Liver (tissue), 8 donors: ENCODE measurements at regions not wholly inside any gene's neighbourhood (a gene's known extent, or its start where the extent isn't known, plus 50 kb on each side); places are given as distances from the start of the nearest gene placed in this dataset.

Source experiments
- DNase-seq: peaks from one replicate; pipeline ENCODE4 v3.0.0-alpha.2; 2017; ENCODE audit warnings: low spot score
- H3K27ac ChIP-seq, 2 donors: one replicate each; pipeline ENCODE4 v1.7.0; 2013; ENCODE audit warnings: inconsistent platforms in 2 of 2, low read length in 2 of 2, control low read depth in 1 of 2, low read depth in 1 of 2, mild to moderate bottlenecking in 1 of 2
- H3K27me3 ChIP-seq, 4 donors: one replicate each; pipeline versions ENCODE4 v1.6.1 to v1.7.0; 2013; ENCODE audit warnings: low read length in 3 of 4, inconsistent platforms in 1 of 4, mild to moderate bottlenecking in 1 of 4, moderate library complexity in 1 of 4; ENCODE audit not compliant: control insufficient read depth in 4 of 4, insufficient read depth in 4 of 4
- H3K36me3 ChIP-seq, 4 donors: one replicate each; pipeline versions ENCODE4 v1.6.1 to v1.7.0; 2013; ENCODE audit warnings: low read length in 3 of 4, mild to moderate bottlenecking in 3 of 4, low read depth in 1 of 4, moderate library complexity in 1 of 4; ENCODE audit not compliant: control insufficient read depth in 4 of 4, insufficient read depth in 3 of 4
- H3K4me1 ChIP-seq, 4 donors: one replicate each; pipeline versions ENCODE4 v1.6.1 to v1.7.0; 2013; ENCODE audit warnings: low read length in 3 of 4, mild to moderate bottlenecking in 3 of 4, moderate library complexity in 1 of 4; ENCODE audit not compliant: control insufficient read depth in 4 of 4, insufficient read depth in 4 of 4
- H3K4me3 ChIP-seq, 3 donors: one replicate each; pipeline versions ENCODE4 v1.6.1 to v1.7.0; 2013; ENCODE audit warnings: low read length in 3 of 3, control low read depth in 1 of 3, low read depth in 1 of 3, mild to moderate bottlenecking in 1 of 3
- H3K9ac ChIP-seq, 2 donors: one replicate each; pipeline ENCODE4 v1.7.0; 2013; ENCODE audit warnings: low read length in 2 of 2, mild to moderate bottlenecking in 2 of 2, moderate library complexity in 2 of 2, control low read depth in 1 of 2, low read depth in 1 of 2
- H3K9me3 ChIP-seq, 4 donors: one replicate each; pipeline versions ENCODE4 v1.6.1 to v1.7.0; 2013; ENCODE audit warnings: low read length in 3 of 4; ENCODE audit not compliant: control insufficient read depth in 4 of 4
- EGR1 ChIP-seq, 2 donors: IDR thresholded peaks; 2 replicates each; pipeline ENCODE4 v1.6.1; 2016 to 2018; ENCODE audit warnings: antibody characterized with exemption in 2 of 2, low read depth in 2 of 2
- FOXA1 ChIP-seq: IDR thresholded peaks from 2 replicates; pipeline ENCODE4 v1.6.1; 2016; ENCODE audit warnings: antibody characterized with exemption
- GABPA ChIP-seq, 2 donors: IDR thresholded peaks in 1 of 2; conservative IDR thresholded peaks in 1 of 2; 2 replicates each; pipeline ENCODE4 v1.6.1; 2016; ENCODE audit warnings: antibody characterized with exemption in 2 of 2, mild to moderate bottlenecking in 1 of 2, moderate library complexity in 1 of 2
- HNF4A ChIP-seq, 2 donors: conservative IDR thresholded peaks; 2 replicates each; pipeline ENCODE4 v1.6.1; 2016; ENCODE audit warnings: antibody characterized with exemption in 2 of 2, mild to moderate bottlenecking in 2 of 2
- HNF4G ChIP-seq: IDR thresholded peaks from 2 replicates; pipeline ENCODE4 v1.6.1; 2016; ENCODE audit warnings: antibody characterized with exemption
- NR2F2 ChIP-seq: IDR thresholded peaks from 2 replicates; pipeline ENCODE4 v1.6.1; 2016; ENCODE audit warnings: antibody characterized with exemption
- RAD21 ChIP-seq, 2 donors: IDR thresholded peaks; 2 replicates each; pipeline ENCODE4 v1.6.1; 2016; ENCODE audit warnings: antibody characterized with exemption in 2 of 2, mild to moderate bottlenecking in 2 of 2
- RXRA ChIP-seq, 2 donors: IDR thresholded peaks; 2 replicates each; pipeline ENCODE4 v1.6.1; 2017 to 2018; ENCODE audit warnings: antibody characterized with exemption in 2 of 2, mild to moderate bottlenecking in 1 of 2
- SP1 ChIP-seq: IDR thresholded peaks from 2 replicates; pipeline ENCODE4 v1.6.1; 2018; ENCODE audit warnings: antibody characterized with exemption, mild to moderate bottlenecking
- TAF1 ChIP-seq: conservative IDR thresholded peaks from 2 replicates; pipeline ENCODE4 v1.6.1; 2016; ENCODE audit warnings: antibody characterized with exemption, mild to moderate bottlenecking
- YY1 ChIP-seq: IDR thresholded peaks from 2 replicates; pipeline ENCODE4 v1.6.1; 2016; ENCODE audit warnings: antibody characterized with exemption, mild to moderate bottlenecking
- WGBS: extraction: QIAGEN DNeasy Blood & Tissue Kit; methylation state at CpG from one replicate; pipeline ENCODE4 v1.1.7; 2013; 5-methylcytosine and 5-hydroxymethylcytosine counted together
- TF ChIP-seq, protein P1 (sequence below): IDR thresholded peaks from 2 replicates; pipeline ENCODE4 v1.6.1; 2016; ENCODE audit warnings: antibody characterized with exemption
- TF ChIP-seq, protein P2 (sequence below): fragments of 150-350 bp; IDR thresholded peaks from 2 replicates; pipeline ENCODE4 v1.5.1; 2017; ENCODE audit warnings: improper control_type of control experiment, low read depth, low read length; ENCODE audit not compliant: missing input control
- TF ChIP-seq, protein P3 (sequence below): IDR thresholded peaks from 2 replicates; pipeline ENCODE4 v1.6.1; 2016; ENCODE audit warnings: antibody characterized with exemption, mild to moderate bottlenecking
- TF ChIP-seq, protein P4 (sequence below): IDR thresholded peaks from 2 replicates; pipeline ENCODE4 v1.6.1; 2016; ENCODE audit warnings: antibody characterized with exemption
- donor health status: healthy.
- donor health status: healthy.
- donor health status: healthy.
- donor health status: healthy.
- donor health status: healthy.

DNA sequence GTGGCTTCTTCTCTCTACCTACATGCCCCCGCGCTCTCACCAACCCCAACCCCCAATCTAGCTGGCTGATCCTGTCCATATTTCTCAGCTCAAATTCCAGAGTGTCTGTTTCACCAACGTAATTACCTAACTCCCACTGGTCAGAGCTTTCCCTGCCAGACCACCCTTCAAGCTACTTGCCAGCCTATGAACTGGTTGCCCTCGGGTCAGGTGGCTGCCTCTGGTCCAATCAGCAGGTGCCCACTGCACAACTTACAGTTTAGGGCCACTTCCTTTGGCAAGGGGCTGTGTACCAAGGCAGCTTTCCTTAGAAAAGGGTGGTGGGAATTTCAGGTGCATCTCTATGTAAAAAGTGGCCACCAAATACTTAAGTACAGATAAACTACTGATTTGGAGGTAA, 92.2 kb upstream of the SLC30A5 start:
- no peaks in the 10 kb centered on the region for H3K9me3 ChIP-seq
- 96% methylated on average over 4 of the region's 4 CpGs for whole genome bisulfite sequencing
- no peaks in the 10 kb centered on the region for H3K36me3 ChIP-seq
- H3K4me3 ChIP-seq: no peak overlapping the region
- no peak for TF ChIP-seq HNF4A (conservative IDR thresholded peaks at IDR 0.05)
- TF ChIP-seq RAD21 (IDR thresholded peaks at IDR 0.05): no peak
- TF ChIP-seq, protein P1, sequence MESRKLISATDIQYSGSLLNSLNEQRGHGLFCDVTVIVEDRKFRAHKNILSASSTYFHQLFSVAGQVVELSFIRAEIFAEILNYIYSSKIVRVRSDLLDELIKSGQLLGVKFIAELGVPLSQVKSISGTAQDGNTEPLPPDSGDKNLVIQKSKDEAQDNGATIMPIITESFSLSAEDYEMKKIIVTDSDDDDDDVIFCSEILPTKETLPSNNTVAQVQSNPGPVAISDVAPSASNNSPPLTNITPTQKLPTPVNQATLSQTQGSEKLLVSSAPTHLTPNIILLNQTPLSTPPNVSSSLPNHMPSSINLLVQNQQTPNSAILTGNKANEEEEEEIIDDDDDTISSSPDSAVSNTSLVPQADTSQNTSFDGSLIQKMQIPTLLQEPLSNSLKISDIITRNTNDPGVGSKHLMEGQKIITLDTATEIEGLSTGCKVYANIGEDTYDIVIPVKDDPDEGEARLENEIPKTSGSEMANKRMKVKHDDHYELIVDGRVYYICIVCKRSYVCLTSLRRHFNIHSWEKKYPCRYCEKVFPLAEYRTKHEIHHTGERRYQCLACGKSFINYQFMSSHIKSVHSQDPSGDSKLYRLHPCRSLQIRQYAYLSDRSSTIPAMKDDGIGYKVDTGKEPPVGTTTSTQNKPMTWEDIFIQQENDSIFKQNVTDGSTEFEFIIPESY: no peak
- TF ChIP-seq EGR1 (IDR thresholded peaks at IDR 0.05; ENCODE audit: low read depth in 2 of 2): no peak
- TF ChIP-seq, protein P2, sequence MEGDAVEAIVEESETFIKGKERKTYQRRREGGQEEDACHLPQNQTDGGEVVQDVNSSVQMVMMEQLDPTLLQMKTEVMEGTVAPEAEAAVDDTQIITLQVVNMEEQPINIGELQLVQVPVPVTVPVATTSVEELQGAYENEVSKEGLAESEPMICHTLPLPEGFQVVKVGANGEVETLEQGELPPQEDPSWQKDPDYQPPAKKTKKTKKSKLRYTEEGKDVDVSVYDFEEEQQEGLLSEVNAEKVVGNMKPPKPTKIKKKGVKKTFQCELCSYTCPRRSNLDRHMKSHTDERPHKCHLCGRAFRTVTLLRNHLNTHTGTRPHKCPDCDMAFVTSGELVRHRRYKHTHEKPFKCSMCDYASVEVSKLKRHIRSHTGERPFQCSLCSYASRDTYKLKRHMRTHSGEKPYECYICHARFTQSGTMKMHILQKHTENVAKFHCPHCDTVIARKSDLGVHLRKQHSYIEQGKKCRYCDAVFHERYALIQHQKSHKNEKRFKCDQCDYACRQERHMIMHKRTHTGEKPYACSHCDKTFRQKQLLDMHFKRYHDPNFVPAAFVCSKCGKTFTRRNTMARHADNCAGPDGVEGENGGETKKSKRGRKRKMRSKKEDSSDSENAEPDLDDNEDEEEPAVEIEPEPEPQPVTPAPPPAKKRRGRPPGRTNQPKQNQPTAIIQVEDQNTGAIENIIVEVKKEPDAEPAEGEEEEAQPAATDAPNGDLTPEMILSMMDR: no peak
- TF ChIP-seq, protein P3, sequence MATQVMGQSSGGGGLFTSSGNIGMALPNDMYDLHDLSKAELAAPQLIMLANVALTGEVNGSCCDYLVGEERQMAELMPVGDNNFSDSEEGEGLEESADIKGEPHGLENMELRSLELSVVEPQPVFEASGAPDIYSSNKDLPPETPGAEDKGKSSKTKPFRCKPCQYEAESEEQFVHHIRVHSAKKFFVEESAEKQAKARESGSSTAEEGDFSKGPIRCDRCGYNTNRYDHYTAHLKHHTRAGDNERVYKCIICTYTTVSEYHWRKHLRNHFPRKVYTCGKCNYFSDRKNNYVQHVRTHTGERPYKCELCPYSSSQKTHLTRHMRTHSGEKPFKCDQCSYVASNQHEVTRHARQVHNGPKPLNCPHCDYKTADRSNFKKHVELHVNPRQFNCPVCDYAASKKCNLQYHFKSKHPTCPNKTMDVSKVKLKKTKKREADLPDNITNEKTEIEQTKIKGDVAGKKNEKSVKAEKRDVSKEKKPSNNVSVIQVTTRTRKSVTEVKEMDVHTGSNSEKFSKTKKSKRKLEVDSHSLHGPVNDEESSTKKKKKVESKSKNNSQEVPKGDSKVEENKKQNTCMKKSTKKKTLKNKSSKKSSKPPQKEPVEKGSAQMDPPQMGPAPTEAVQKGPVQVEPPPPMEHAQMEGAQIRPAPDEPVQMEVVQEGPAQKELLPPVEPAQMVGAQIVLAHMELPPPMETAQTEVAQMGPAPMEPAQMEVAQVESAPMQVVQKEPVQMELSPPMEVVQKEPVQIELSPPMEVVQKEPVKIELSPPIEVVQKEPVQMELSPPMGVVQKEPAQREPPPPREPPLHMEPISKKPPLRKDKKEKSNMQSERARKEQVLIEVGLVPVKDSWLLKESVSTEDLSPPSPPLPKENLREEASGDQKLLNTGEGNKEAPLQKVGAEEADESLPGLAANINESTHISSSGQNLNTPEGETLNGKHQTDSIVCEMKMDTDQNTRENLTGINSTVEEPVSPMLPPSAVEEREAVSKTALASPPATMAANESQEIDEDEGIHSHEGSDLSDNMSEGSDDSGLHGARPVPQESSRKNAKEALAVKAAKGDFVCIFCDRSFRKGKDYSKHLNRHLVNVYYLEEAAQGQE: no peak
- no peak for TF ChIP-seq GABPA (IDR thresholded peaks at IDR 0.05 in 1 of 2, conservative IDR thresholded peaks at IDR 0.05 in 1 of 2)
- TF ChIP-seq RXRA (IDR thresholded peaks at IDR 0.05): no peak
- no peak for TF ChIP-seq HNF4G
- TF ChIP-seq TAF1: no peak
- H3K4me1 ChIP-seq: no peaks in the 10 kb centered on the region
- no peak overlapping the region for H3K9ac ChIP-seq
- no peaks in the 10 kb centered on the region for H3K27me3 ChIP-seq
- no peak overlapping the region for H3K27ac ChIP-seq
- no peak for DNase-seq

DNA sequence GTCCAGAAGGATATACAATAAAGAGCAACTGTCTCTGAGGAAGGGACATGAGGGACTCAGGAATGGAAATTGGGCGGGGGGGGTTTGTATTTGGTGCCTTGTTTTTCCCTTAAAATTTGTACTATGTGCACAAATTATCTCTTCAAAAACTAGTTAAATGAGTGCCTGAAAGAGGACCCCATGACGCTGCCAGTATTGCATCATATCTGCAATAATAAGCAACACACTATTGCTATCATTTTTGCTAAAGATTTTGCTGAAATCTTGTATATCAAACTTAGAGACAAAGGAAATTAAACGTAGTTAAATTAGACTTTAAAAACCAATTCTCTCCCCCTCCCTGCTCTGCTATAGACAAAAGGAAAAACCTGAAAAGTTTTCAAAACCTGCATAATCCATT, 89.7 kb upstream of the SLC30A5 start:
- H3K27ac ChIP-seq: no peak overlapping the region
- no peaks in the 10 kb centered on the region for H3K36me3 ChIP-seq
- H3K9ac ChIP-seq: no peak overlapping the region
- 81% methylated on average over 3 of the region's 3 CpGs for WGBS
- DNase-seq: no peak
- H3K9me3 ChIP-seq: no peaks in the 10 kb centered on the region
- no peak for TF ChIP-seq RAD21 (IDR thresholded peaks at IDR 0.05)
- no peak for TF ChIP-seq YY1
- TF ChIP-seq, protein P1: no peak
- TF ChIP-seq RXRA (IDR thresholded peaks at IDR 0.05): no peak
- TF ChIP-seq EGR1 (IDR thresholded peaks at IDR 0.05; ENCODE audit: low read depth in 2 of 2): no peak
- no peak for TF ChIP-seq SP1
- no peak for TF ChIP-seq GABPA (IDR thresholded peaks at IDR 0.05 in 1 of 2, conservative IDR thresholded peaks at IDR 0.05 in 1 of 2)
- TF ChIP-seq TAF1: no peak
- no peak for TF ChIP-seq FOXA1
- TF ChIP-seq, protein P2: no peak
- TF ChIP-seq, protein P4, sequence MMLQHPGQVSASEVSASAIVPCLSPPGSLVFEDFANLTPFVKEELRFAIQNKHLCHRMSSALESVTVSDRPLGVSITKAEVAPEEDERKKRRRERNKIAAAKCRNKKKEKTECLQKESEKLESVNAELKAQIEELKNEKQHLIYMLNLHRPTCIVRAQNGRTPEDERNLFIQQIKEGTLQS: no peak
- TF ChIP-seq HNF4A (conservative IDR thresholded peaks at IDR 0.05): no peak
- TF ChIP-seq NR2F2: no peak
- no peak overlapping the region for H3K4me3 ChIP-seq
- no peaks in the 10 kb centered on the region for H3K4me1 ChIP-seq
- H3K27me3 ChIP-seq: no peaks in the 10 kb centered on the region
